Adrenal gland (tissue), 5 donors: ENCODE measurements at regions not wholly inside any gene's neighbourhood (a gene's known extent, or its start where the extent isn't known, plus 50 kb on each side); places are given as distances from the start of the nearest gene placed in this dataset.

Source experiments
- POLR2A ChIP-seq, 2 donors: fragments of 450-650 bp; IDR thresholded peaks; one replicate each; pipeline ENCODE4 v1.6.1; 2017; ENCODE audit warnings: antibody characterized with exemption in 2 of 2, mild to moderate bottlenecking in 2 of 2, moderate library complexity in 1 of 2
- TF ChIP-seq, protein P1 (sequence below), 6 experiments: fragments of 450-650 bp in 4 of 6; fragments of 200-600 bp in 2 of 6; sonication (generic) in 1 of 6; IDR thresholded peaks; 1 replicate in 5 of 6; 2 replicates in 1 of 6; pipeline versions ENCODE4 v1.5.1 to v1.8.0; 2016 to 2021; ENCODE audit warnings: antibody characterized with exemption in 6 of 6, mild to moderate bottlenecking in 2 of 6, moderate library complexity in 1 of 6
- donor health status: DM: no; HTN: no; CAD: no.

DNA sequence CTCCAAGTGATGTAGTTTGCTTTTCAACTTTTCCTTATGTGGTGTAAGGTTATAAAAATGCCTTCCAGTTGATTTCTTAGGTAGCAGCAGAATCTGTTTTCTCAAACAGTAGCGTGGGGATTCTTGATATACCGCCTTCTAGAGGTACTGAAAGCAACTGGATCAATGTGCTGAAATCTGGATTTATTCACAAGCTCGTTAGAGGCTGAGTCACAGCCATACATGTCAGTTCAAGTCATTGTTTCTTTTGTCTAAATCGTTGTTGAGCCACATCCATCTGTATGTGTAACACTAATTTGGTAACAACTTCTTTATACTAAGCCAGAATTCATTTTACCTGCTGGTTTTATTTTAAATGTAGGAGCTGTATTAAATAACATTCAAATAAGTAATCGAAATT, 200.0 kb upstream of the MAD2L1 start:
- TF ChIP-seq, protein P1, sequence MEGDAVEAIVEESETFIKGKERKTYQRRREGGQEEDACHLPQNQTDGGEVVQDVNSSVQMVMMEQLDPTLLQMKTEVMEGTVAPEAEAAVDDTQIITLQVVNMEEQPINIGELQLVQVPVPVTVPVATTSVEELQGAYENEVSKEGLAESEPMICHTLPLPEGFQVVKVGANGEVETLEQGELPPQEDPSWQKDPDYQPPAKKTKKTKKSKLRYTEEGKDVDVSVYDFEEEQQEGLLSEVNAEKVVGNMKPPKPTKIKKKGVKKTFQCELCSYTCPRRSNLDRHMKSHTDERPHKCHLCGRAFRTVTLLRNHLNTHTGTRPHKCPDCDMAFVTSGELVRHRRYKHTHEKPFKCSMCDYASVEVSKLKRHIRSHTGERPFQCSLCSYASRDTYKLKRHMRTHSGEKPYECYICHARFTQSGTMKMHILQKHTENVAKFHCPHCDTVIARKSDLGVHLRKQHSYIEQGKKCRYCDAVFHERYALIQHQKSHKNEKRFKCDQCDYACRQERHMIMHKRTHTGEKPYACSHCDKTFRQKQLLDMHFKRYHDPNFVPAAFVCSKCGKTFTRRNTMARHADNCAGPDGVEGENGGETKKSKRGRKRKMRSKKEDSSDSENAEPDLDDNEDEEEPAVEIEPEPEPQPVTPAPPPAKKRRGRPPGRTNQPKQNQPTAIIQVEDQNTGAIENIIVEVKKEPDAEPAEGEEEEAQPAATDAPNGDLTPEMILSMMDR (IDR thresholded peaks at IDR 0.05): no peak
- TF ChIP-seq POLR2A (IDR thresholded peaks at IDR 0.05): no peak
